ENCODE measurements at regions not wholly inside any gene's neighbourhood (a gene's known extent, or its start where the extent isn't known, plus 50 kb on each side); places are given as distances from the start of the nearest gene placed in this dataset.

DNA sequence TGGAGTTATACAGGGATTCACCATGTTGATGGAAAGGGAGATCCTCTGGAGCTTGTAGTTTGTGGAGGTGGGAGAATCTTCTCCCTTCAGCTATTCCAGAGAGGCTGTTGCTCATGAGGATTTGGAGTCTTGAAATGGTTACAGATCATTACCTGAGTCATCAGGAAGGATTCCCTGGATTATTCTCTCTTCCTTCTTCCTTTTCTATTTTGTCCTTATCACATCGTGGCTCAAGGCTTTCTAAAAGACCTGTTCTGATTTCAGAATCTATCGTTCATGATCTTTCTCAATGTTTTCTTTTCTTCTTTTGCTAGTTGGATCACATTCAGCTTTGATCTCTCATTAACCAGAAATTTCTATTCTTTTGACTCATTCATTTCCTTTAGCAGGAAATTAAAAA lies 196.0 kb downstream of the KLF5 start:
- H3K4me3 ChIP-seq (ENCODE audit: low read depth, low read length), result no peak overlapping the region
- TF ChIP-seq, protein P1, sequence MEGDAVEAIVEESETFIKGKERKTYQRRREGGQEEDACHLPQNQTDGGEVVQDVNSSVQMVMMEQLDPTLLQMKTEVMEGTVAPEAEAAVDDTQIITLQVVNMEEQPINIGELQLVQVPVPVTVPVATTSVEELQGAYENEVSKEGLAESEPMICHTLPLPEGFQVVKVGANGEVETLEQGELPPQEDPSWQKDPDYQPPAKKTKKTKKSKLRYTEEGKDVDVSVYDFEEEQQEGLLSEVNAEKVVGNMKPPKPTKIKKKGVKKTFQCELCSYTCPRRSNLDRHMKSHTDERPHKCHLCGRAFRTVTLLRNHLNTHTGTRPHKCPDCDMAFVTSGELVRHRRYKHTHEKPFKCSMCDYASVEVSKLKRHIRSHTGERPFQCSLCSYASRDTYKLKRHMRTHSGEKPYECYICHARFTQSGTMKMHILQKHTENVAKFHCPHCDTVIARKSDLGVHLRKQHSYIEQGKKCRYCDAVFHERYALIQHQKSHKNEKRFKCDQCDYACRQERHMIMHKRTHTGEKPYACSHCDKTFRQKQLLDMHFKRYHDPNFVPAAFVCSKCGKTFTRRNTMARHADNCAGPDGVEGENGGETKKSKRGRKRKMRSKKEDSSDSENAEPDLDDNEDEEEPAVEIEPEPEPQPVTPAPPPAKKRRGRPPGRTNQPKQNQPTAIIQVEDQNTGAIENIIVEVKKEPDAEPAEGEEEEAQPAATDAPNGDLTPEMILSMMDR (IDR thresholded peaks at IDR 0.05; ENCODE audit: borderline replicate concordance, insufficient read depth, low read depth, low read length), result no peak

DNA sequence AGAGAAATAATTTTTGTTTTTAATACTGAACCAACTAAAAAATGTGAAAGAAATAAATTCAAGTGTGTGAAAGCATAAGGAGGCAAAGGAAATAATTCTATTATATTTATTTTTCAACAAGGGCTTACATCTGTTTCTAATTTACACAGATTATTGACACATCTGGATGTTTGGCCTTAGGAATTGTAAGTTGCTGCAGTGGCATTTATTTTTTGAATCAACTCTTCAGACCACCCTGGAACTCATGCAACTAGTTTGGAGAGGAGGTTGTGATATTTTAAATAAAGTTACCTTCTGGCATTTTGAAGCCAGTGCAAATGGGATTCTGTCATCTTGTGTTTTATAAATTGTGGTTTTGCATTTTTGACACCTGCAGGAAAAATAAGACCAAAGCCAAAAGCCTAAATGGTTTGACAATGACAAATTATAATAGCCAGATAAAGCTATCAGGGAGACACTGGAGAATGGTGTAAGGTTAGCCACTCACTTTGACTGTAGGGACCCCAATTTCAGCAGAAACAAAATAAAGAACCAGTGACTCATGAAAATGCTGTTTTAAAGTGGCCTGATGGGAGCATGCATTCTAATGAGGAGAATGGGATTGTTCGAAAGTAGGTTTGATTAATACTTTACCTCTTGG lies 192.9 kb downstream of the KLF5 start:
- TF ChIP-seq, protein P1 (IDR thresholded peaks at IDR 0.05; ENCODE audit: borderline replicate concordance, insufficient read depth, low read depth, low read length), result no peak
- no peak overlapping the region for H3K4me3 ChIP-seq (ENCODE audit: low read depth, low read length)

DNA sequence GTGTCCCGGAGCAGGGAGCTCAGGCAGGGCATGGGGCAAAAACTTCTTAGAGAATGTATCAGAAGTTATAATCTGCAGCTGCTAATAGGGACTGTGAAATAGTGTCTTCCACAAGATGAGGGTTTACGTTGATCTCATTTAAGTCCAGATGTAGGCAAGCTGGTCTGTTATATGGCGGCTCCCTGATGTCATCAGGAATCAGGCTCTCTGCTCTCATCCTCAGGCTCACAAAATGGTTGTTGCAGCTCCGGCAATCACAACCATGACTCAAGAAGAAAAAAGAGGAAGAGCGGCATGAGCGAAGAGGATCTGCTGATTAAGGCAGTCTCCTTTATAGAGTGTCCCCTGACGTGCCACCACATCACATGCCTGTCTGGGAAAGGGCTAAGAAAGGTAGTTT lies 191.3 kb downstream of the KLF5 start:
- H3K4me3 ChIP-seq (ENCODE audit: low read depth, low read length), result no peak overlapping the region
- TF ChIP-seq, protein P1 (IDR thresholded peaks at IDR 0.05; ENCODE audit: borderline replicate concordance, insufficient read depth, low read depth, low read length), result no peak

DNA sequence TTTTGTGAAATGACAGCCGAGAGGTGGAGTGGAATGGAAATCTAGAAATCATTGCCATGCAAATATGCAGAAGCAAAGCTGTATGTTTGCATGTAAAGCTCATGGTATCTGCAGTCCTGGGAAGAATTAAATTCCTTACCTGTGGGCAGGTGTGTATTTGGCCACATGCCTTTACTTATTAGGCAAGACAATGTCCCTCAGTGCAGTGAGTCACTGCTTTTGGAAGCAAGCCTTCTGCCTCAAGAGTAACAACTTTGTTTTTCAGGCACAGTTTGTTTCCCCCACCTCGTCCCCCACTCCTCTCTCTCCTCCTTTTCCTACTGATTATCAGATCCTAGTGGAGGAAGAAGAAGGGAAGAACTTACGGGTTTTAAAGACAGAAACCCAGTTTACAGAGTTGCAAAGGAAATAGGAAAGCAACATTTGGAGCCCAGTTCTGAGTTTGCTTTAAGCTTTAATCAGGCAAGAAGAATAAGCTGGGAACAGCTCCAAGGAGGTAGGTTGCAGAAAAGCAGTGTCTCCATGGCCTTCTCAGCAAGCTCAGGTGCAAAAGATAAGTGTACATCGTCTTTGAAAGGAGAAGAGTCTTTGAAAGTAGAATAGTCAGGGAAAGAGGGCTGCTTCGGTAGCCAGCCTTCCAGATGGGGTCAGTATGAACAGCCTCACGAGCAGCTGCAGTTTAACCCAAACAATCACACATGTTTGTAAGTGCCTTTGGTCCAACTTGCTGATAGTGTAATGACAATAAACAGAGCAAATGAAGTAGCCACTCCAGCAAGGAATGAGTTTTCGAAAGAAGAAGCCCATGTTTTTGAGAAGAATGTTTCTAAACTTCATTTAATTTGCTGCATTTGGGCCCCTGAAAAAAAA lies 190.1 kb downstream of the KLF5 start:
- no peak overlapping the region for H3K4me3 ChIP-seq (ENCODE audit: low read depth, low read length)
- TF ChIP-seq, protein P1 (IDR thresholded peaks at IDR 0.05; ENCODE audit: borderline replicate concordance, insufficient read depth, low read depth, low read length), result no peak

DNA sequence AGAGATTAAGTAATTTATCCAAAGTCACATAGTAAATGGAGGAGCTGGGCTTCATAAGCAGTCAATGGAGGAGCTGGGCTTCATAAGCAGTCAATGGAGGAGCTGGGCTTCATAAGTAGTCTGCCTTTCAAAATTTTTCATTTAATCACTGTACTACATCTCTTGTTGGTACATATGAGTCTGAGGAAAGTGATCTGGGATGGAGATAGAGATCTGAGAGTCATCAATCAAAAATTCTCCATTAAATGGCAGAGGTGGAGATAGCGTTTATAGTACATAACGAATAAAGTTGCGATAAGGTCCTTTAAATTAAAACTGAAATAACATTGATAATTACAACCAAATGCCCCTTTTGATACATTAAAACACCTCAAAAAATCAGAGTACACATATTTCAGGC lies 189.3 kb downstream of the KLF5 start:
- TF ChIP-seq, protein P1 (IDR thresholded peaks at IDR 0.05; ENCODE audit: borderline replicate concordance, insufficient read depth, low read depth, low read length), result no peak
- no peak overlapping the region for H3K4me3 ChIP-seq (ENCODE audit: low read depth, low read length)

DNA sequence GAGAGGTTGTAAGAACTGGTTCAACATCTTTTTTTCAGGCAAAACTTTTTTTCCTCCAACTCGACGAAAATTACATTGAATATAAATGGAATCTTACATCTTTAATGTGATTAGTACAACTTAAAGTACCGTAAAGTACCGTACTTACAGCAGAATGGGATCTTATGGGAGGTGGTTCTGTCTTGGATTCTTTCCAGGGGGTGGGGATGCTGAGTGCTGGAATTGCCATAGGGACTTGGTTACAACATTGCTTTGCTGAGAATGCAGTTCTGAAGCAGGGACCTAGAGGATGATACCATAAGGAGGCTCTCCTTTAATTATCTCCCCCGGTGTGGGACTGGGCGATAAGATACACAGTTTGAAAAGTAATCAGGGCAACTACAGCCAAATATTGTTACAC lies 186.4 kb downstream of the KLF5 start:
- no peak overlapping the region for H3K4me3 ChIP-seq (ENCODE audit: low read depth, low read length)
- TF ChIP-seq, protein P1 (IDR thresholded peaks at IDR 0.05; ENCODE audit: borderline replicate concordance, insufficient read depth, low read depth, low read length), result no peak

DNA sequence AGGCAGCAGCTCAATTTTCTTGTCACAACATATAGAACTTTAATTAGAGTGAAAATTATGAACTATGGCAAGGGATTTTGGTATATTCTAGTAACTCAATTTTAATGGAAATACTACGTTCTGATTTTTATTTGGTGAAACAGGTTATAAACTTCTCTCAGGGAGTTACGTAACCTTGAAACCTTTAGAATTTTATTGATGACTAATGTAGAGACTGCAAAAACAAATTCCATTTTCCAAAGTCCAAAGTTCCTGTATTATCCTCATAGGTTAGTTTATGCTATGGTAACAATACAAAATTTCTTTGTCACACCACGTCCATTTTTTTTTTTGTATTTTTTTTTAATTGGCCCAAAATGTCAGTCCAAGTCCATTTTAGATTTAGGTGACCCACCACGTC lies 185.7 kb downstream of the KLF5 start:
- TF ChIP-seq, protein P1 (IDR thresholded peaks at IDR 0.05; ENCODE audit: borderline replicate concordance, insufficient read depth, low read depth, low read length), result no peak

More for the DNA sequence above, 185.7 kb downstream of the KLF5 start:
- H3K4me3 ChIP-seq (ENCODE audit: low read depth, low read length), result no peak overlapping the region

Data from GM12875 (cell line).